ENCODE measurements at regions not wholly inside any gene's neighbourhood (a gene's known extent, or its start where the extent isn't known, plus 50 kb on each side); places are given as distances from the start of the nearest gene placed in this dataset.
"Not testable (repeated sequence)": the region's sequence is repeated elsewhere in the genome, so short reads cannot be mapped to it uniquely, and the experiment has no call there.

- intact Hi-C loops (cut with DNase I; ENCODE audit: low total_unique reads) = no loop called here
- Histone ChIP-seq H3K27me3 (no peaks in the 10 kb centered on the region), H3K36me3 (no peaks in the 10 kb centered on the region), H3K27ac (no peak overlapping the region), H3K9me3 (no peaks in the 10 kb centered on the region), H3K4me3 (no peak overlapping the region), H3K4me1 (no peaks in the 10 kb centered on the region)
- DNase-seq = no peak
- no peak for TF ChIP-seq CTCF (IDR thresholded peaks at IDR 0.05)
Measured at GRCh38 chr1:57586842-57587241, 163.0 kb upstream of the DAB1 start.

GRCh38 chr1:57578680-57579079 lies 154.8 kb upstream of the DAB1 start:
- Histone ChIP-seq H3K36me3 (no peaks in the 10 kb centered on the region), H3K9me3 (no peaks in the 10 kb centered on the region), H3K4me1 (no peaks in the 10 kb centered on the region), H3K4me3 (no peak overlapping the region), H3K27me3 (no peaks in the 10 kb centered on the region), H3K27ac (no peak overlapping the region)
- TF ChIP-seq CTCF (IDR thresholded peaks at IDR 0.05) = no peak
- no peak for DNase-seq
- intact Hi-C loops (cut with DNase I; ENCODE audit: low total_unique reads) = no loop called here

- no peaks in the 10 kb centered on the region for H3K9me3 ChIP-seq
- no peaks in the 10 kb centered on the region for H3K27me3 ChIP-seq
- no peak overlapping the region for H3K27ac ChIP-seq
- TF ChIP-seq CTCF (IDR thresholded peaks at IDR 0.05) = no peak
- intact Hi-C loops (cut with DNase I; ENCODE audit: low total_unique reads) = no loop called here
- no peak overlapping the region for H3K4me3 ChIP-seq
- H3K4me1 ChIP-seq = no peaks in the 10 kb centered on the region
- DNase-seq = no peak
- H3K36me3 ChIP-seq = no peaks in the 10 kb centered on the region
Measured at GRCh38 chr1:57578099-57578498, 154.2 kb upstream of the DAB1 start.

GRCh38 chr1:57576756-57577155 lies 152.9 kb upstream of the DAB1 start:
- H3K4me1 ChIP-seq = no peaks in the 10 kb centered on the region
- no peaks in the 10 kb centered on the region for H3K9me3 ChIP-seq
- no peak for DNase-seq
- no peak overlapping the region for H3K4me3 ChIP-seq
- no peak overlapping the region for H3K27ac ChIP-seq
- TF ChIP-seq CTCF (IDR thresholded peaks at IDR 0.05) = no peak
- H3K36me3 ChIP-seq = no peaks in the 10 kb centered on the region
- intact Hi-C loops (cut with DNase I; ENCODE audit: low total_unique reads) = no loop called here
- no peaks in the 10 kb centered on the region for H3K27me3 ChIP-seq

- H3K36me3 ChIP-seq = no peaks in the 10 kb centered on the region
- TF ChIP-seq CTCF (IDR thresholded peaks at IDR 0.05) = no peak
- intact Hi-C loops (cut with DNase I; ENCODE audit: low total_unique reads) = no loop called here
Measured at GRCh38 chr1:57572016-57572415, 148.2 kb upstream of the DAB1 start.

GRCh38 chr1:57558066-57558465 lies 134.2 kb upstream of the DAB1 start:
- DNase-seq; intact Hi-C loops (cut with DNase I; ENCODE audit: low total_unique reads); H3K27me3 ChIP-seq; H3K9me3 ChIP-seq; H3K36me3 ChIP-seq; H3K4me3 ChIP-seq; H3K27ac ChIP-seq; H3K4me1 ChIP-seq: not testable (repeated sequence)

More at GRCh38 chr1:57572016-57572415, 148.2 kb upstream of the DAB1 start:
- Histone ChIP-seq H3K4me3 (no peak overlapping the region), H3K27me3 (no peaks in the 10 kb centered on the region), H3K27ac (no peak overlapping the region), H3K9me3 (no peaks in the 10 kb centered on the region), H3K4me1 (no peaks in the 10 kb centered on the region)
- no peak for DNase-seq
